SK-N-SH treated with all-trans-retinoic acid at 6 μM for 48 hours (cell line): ENCODE measurements at regions not wholly inside any gene's neighbourhood (a gene's known extent, or its start where the extent isn't known, plus 50 kb on each side); places are given as distances from the start of the nearest gene placed in this dataset.

Source experiments
- RARB ChIP-seq: fragments of 250-450 bp; sonication (Bioruptor Pico); IDR thresholded peaks from 2 replicates; pipeline ENCODE4 v1.8.0; 2021; ENCODE audit warnings: mild to moderate bottlenecking, moderate library complexity
- TOX ChIP-seq: fragments of 250-450 bp; sonication (Bioruptor Pico); IDR thresholded peaks from 2 replicates; pipeline ENCODE4 v1.8.0; 2021; ENCODE audit warnings: mild to moderate bottlenecking, moderate library complexity, borderline replicate concordance

DNA sequence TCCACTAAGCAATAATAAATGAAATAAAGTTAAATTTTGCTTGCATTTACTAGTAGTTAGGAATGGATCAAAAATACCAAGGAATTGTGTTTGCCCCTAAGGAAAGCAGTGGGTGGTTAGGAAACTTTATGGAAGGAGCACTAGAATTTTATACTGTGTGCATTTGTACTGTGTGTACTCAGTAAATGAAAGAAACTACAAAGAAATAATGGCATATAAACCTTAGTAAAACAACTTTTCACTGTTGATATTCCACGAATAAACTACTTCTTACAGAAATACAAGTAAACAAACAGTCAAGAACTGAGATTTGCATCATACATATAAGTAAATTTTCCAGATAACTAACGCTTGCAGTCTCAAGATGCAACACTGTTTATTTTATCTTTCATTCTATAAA lies 103.7 kb upstream of the PARP8 start:
- TF ChIP-seq TOX = no peak
- TF ChIP-seq RARB (CRISPR knock-in tag) = no peak
